Panc1 (cell line): ENCODE measurements at regions not wholly inside any gene's neighbourhood (a gene's known extent, or its start where the extent isn't known, plus 50 kb on each side); places are given as distances from the start of the nearest gene placed in this dataset.

Experiments
- ATAC-seq: fragments of 200-7000 bp; cut with Tn5 transposase; 2 replicates; pipeline ENCODE4 v1.9.1; 2020; ENCODE audit warnings: mild to moderate bottlenecking, moderate library complexity
- BruUV-seq: library from RNA; stranded (reverse); fragments of 400-500 nt; replicated peaks from 2 replicates; lab custom pipeline; 2021; lab: Mats Ljungman, UMichigan
- CTCF ChIA-PET: fragments of 300-600 bp; sonication (Branson Sonifier 250); formaldehyde crosslinking; loops from one replicate; lab custom pipeline; 2022; ENCODE audit warnings: antibody characterized with exemption; lab: Charles Lee
- POLR2A ChIA-PET: fragments of 300-600 bp; sonication (Branson Sonifier 250); formaldehyde crosslinking; loops from one replicate; lab custom pipeline; 2022; ENCODE audit warnings: antibody characterized with exemption; lab: Charles Lee
- DNase-seq: peaks from one replicate; pipeline ENCODE4 v3.0.0-alpha.2; 2010; ENCODE audit warnings: low read depth, low spot score
- H3K27ac ChIP-seq: 2 replicates; pipeline ENCODE4 v1.5.1; 2011; ENCODE audit warnings: mild to moderate bottlenecking, low read length, inconsistent platforms
- H3K27me3 ChIP-seq: fragments of 200-500 bp; sonication (Bioruptor generic); 2 replicates; pipeline ENCODE4 v1.6.0; 2014; ENCODE audit warnings: low read length, inconsistent platforms; ENCODE audit not compliant: control insufficient read depth, insufficient read depth
- H3K36me3 ChIP-seq: fragments of 200-500 bp; sonication (Bioruptor generic); 2 replicates; pipeline ENCODE4 v1.5.1; 2014; ENCODE audit warnings: inconsistent platforms, mild to moderate bottlenecking, low read length, moderate library complexity; ENCODE audit not compliant: control insufficient read depth, insufficient read depth
- H3K4me1 ChIP-seq: 2 replicates; pipeline ENCODE4 v1.5.1; 2011; ENCODE audit warnings: inconsistent platforms, mild to moderate bottlenecking, low read length, moderate library complexity; ENCODE audit not compliant: control insufficient read depth, insufficient read depth
- H3K4me3 ChIP-seq, 2 experiments: 2 replicates each; pipeline ENCODE4 v1.5.1; 2011 to 2012; ENCODE audit warnings: low read depth in 2 of 2, low read length in 2 of 2, mild to moderate bottlenecking in 2 of 2, inconsistent platforms in 1 of 2, moderate library complexity in 1 of 2
- H3K9me3 ChIP-seq: fragments of 200-500 bp; sonication (Bioruptor generic); 2 replicates; pipeline ENCODE4 v1.5.1; 2014; ENCODE audit warnings: low read depth, mild to moderate bottlenecking, inconsistent platforms, low read length, moderate library complexity; ENCODE audit not compliant: control insufficient read depth, insufficient read depth
- CTCF ChIP-seq: fragments of 450-650 bp; IDR thresholded peaks from 2 replicates; pipeline ENCODE4 v1.5.1; 2017; ENCODE audit warnings: mild to moderate bottlenecking
- POLR2AphosphoS5 ChIP-seq: IDR thresholded peaks from 2 replicates; pipeline ENCODE4 v1.6.1; 2012; ENCODE audit warnings: mild to moderate bottlenecking, low read depth, low read length, moderate library complexity
- SIN3A ChIP-seq: IDR thresholded peaks from 2 replicates; pipeline ENCODE4 v1.6.1; 2012; ENCODE audit warnings: low read depth, mild to moderate bottlenecking, low read length, moderate library complexity, borderline replicate concordance; ENCODE audit not compliant: insufficient read depth
- TCF7L2 ChIP-seq: IDR thresholded peaks from 2 replicates; pipeline ENCODE4 v1.6.1; 2011; ENCODE audit warnings: mild to moderate bottlenecking, low read depth, low read length, inconsistent platforms
- in situ Hi-C: cut with HindIII; loops from 2 replicates; pipeline ENCODE4 v1.10.0; 2016; ENCODE audit warnings: low sequenced_read_pairs, low pct_unique_long_range_greater_than_20kb
- intact Hi-C: fragments of 100-400 bp; cut with micrococcal nuclease; formaldehyde crosslinking; loops from one replicate; pipeline ENCODE4 v1.10.0; 2022; ENCODE audit not compliant: unreplicated experiment
- TF ChIP-seq, protein P1 (sequence below), 2 experiments: IDR thresholded peaks; 2 replicates each; pipeline ENCODE4 v1.6.1; 2011 to 2012; ENCODE audit warnings: low read depth in 2 of 2, control low read depth in 1 of 2, low read length in 1 of 2, mild to moderate bottlenecking in 1 of 2, moderate library complexity in 1 of 2; ENCODE audit not compliant: insufficient read depth in 1 of 2

- BruUV-seq: no TSS peak
- in situ Hi-C loops: no loop called here
- H3K4me1 ChIP-seq: peaks cover 4% of the 10 kb centered on the region; the same call in 1 of the 2 replicates
- no peak overlapping the region for H3K4me3 ChIP-seq
- no peak overlapping the region for H3K27ac ChIP-seq
- H3K27me3 ChIP-seq: no peaks in the 10 kb centered on the region
- no peak for ATAC-seq
- H3K36me3 ChIP-seq: no peaks in the 10 kb centered on the region
- POLR2A ChIA-PET: no interaction called here
- TF ChIP-seq POLR2AphosphoS5 (no peak), SIN3A (no peak), TCF7L2 (no peak), CTCF (no peak)
- TF ChIP-seq, protein P1, sequence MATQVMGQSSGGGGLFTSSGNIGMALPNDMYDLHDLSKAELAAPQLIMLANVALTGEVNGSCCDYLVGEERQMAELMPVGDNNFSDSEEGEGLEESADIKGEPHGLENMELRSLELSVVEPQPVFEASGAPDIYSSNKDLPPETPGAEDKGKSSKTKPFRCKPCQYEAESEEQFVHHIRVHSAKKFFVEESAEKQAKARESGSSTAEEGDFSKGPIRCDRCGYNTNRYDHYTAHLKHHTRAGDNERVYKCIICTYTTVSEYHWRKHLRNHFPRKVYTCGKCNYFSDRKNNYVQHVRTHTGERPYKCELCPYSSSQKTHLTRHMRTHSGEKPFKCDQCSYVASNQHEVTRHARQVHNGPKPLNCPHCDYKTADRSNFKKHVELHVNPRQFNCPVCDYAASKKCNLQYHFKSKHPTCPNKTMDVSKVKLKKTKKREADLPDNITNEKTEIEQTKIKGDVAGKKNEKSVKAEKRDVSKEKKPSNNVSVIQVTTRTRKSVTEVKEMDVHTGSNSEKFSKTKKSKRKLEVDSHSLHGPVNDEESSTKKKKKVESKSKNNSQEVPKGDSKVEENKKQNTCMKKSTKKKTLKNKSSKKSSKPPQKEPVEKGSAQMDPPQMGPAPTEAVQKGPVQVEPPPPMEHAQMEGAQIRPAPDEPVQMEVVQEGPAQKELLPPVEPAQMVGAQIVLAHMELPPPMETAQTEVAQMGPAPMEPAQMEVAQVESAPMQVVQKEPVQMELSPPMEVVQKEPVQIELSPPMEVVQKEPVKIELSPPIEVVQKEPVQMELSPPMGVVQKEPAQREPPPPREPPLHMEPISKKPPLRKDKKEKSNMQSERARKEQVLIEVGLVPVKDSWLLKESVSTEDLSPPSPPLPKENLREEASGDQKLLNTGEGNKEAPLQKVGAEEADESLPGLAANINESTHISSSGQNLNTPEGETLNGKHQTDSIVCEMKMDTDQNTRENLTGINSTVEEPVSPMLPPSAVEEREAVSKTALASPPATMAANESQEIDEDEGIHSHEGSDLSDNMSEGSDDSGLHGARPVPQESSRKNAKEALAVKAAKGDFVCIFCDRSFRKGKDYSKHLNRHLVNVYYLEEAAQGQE (IDR thresholded peaks at IDR 0.05; ENCODE audit: insufficient read depth in 1 of 2, low read depth in 2 of 2, low read length in 1 of 2): no peak
- DNase-seq: no peak
- no peaks in the 10 kb centered on the region for H3K9me3 ChIP-seq
- intact Hi-C loops: no loop called here
- CTCF ChIA-PET: no interaction called here
Measured at GRCh38 chr20:17858450-17859001, 110.1 kb downstream of the SNX5 start.

GRCh38 chr20:17857639-17858449 is 110.8 kb downstream of the SNX5 start:
- DNase-seq (no peak), ATAC-seq (no peak)
- CTCF ChIA-PET: no interaction called here
- POLR2A ChIA-PET: no interaction called here
- H3K4me1 ChIP-seq: peaks cover 4% of the 10 kb centered on the region; the same call in 1 of the 2 replicates
- intact Hi-C loops (no loop called here), in situ Hi-C loops (no loop called here)
- H3K4me3 ChIP-seq: no peak overlapping the region
- no peaks in the 10 kb centered on the region for H3K36me3 ChIP-seq
- no peak overlapping the region for H3K27ac ChIP-seq
- no peaks in the 10 kb centered on the region for H3K27me3 ChIP-seq
- TF ChIP-seq, protein P1 (IDR thresholded peaks at IDR 0.05; ENCODE audit: insufficient read depth in 1 of 2, low read depth in 2 of 2, low read length in 1 of 2): no peak
- TF ChIP-seq TCF7L2 (no peak), POLR2AphosphoS5 (no peak)
- no TSS peak for BruUV-seq
- H3K9me3 ChIP-seq: no peaks in the 10 kb centered on the region
